Large intestine (tissue), 3 donors: ENCODE measurements at regions not wholly inside any gene's neighbourhood (a gene's known extent, or its start where the extent isn't known, plus 50 kb on each side); places are given as distances from the start of the nearest gene placed in this dataset.

ENCODE experiments used
- DNase-seq, 2 donors: peaks; one replicate each; pipeline versions ENCODE4 v3.0.0 to v3.0.0-alpha.2; 2013
- H3K27ac ChIP-seq: one replicate; pipeline ENCODE4 v1.5.1; 2013; ENCODE audit warnings: low read length
- H3K27me3 ChIP-seq: 2 replicates; pipeline ENCODE4 v1.6.1; 2013; ENCODE audit warnings: low read length; ENCODE audit not compliant: control insufficient read depth, insufficient read depth
- H3K36me3 ChIP-seq: 2 replicates; pipeline ENCODE4 v1.6.1; 2013; ENCODE audit warnings: low read length; ENCODE audit not compliant: control insufficient read depth, insufficient read depth
- H3K4me1 ChIP-seq: one replicate; pipeline ENCODE4 v1.6.1; 2013; ENCODE audit warnings: low read length; ENCODE audit not compliant: control insufficient read depth, insufficient read depth
- H3K4me3 ChIP-seq: one replicate; pipeline ENCODE4 v1.5.1; 2013; ENCODE audit warnings: low read length
- H3K9me3 ChIP-seq: one replicate; pipeline ENCODE4 v1.6.1; 2013; ENCODE audit warnings: mild to moderate bottlenecking, low read depth, low read length, moderate library complexity; ENCODE audit not compliant: control insufficient read depth
- WGBS: methylation state at CpG from one replicate; pipeline ENCODE4 v1.1.5; 2013; ENCODE audit warnings: low lambda C conversion rate; ENCODE audit not compliant: insufficient coverage; 5-methylcytosine and 5-hydroxymethylcytosine counted together

GRCh38 chr19:28878862-28879566 is 333.9 kb downstream of the UQCRFS1 start:
- Histone ChIP-seq H3K27me3 (no peaks in the 10 kb centered on the region), H3K9me3 (no peaks in the 10 kb centered on the region), H3K4me1 (no peaks in the 10 kb centered on the region), H3K4me3 (no peak overlapping the region), H3K36me3 (no peaks in the 10 kb centered on the region), H3K27ac (no peak overlapping the region)
- peak; percentile 40 to 42 for DNase-seq
- 0% methylated on average over 1 of the region's 11 CpGs for WGBS

- H3K4me3 ChIP-seq: no peak overlapping the region
- no peaks in the 10 kb centered on the region for H3K4me1 ChIP-seq
- no peaks in the 10 kb centered on the region for H3K9me3 ChIP-seq
- H3K27ac ChIP-seq: no peak overlapping the region
- no peak for DNase-seq
- no peaks in the 10 kb centered on the region for H3K27me3 ChIP-seq
- H3K36me3 ChIP-seq: no peaks in the 10 kb centered on the region
- WGBS: 100% methylated on average over 1 of the region's 7 CpGs
Measured at GRCh38 chr19:28876609-28877123, 336.3 kb downstream of the UQCRFS1 start.

GRCh38 chr19:28874742-28875141 is 338.2 kb downstream of the UQCRFS1 start:
- Histone ChIP-seq H3K36me3 (no peaks in the 10 kb centered on the region), H3K4me3 (no peak overlapping the region), H3K4me1 (no peaks in the 10 kb centered on the region), H3K27ac (no peak overlapping the region), H3K9me3 (no peaks in the 10 kb centered on the region), H3K27me3 (no peaks in the 10 kb centered on the region)
- WGBS: no CpG with 5 or more reads among the region's 9 CpGs
- DNase-seq: no peak

- WGBS: no CpG with 5 or more reads among the region's 2 CpGs
- Histone ChIP-seq H3K4me3 (no peak overlapping the region), H3K27me3 (no peaks in the 10 kb centered on the region), H3K4me1 (no peaks in the 10 kb centered on the region), H3K36me3 (no peaks in the 10 kb centered on the region), H3K27ac (no peak overlapping the region), H3K9me3 (no peaks in the 10 kb centered on the region)
- no peak for DNase-seq
Measured at GRCh38 chr19:28873301-28873700, 339.6 kb downstream of the UQCRFS1 start.

GRCh38 chr19:28871099-28871725 is 341.7 kb downstream of the UQCRFS1 start:
- no peaks in the 10 kb centered on the region for H3K4me1 ChIP-seq
- H3K36me3 ChIP-seq: no peaks in the 10 kb centered on the region
- H3K27ac ChIP-seq: no peak overlapping the region
- no CpG with 5 or more reads among the region's 12 CpGs for WGBS
- no peak overlapping the region for H3K4me3 ChIP-seq
- H3K27me3 ChIP-seq: no peaks in the 10 kb centered on the region
- no peaks in the 10 kb centered on the region for H3K9me3 ChIP-seq
- DNase-seq: no peak

GRCh38 chr19:28869459-28869858 is 343.5 kb downstream of the UQCRFS1 start:
- H3K4me3 ChIP-seq: no peak overlapping the region
- WGBS: no CpG with 5 or more reads among the region's 5 CpGs
- DNase-seq: no peak
- H3K27me3 ChIP-seq: no peaks in the 10 kb centered on the region
- H3K27ac ChIP-seq: no peak overlapping the region
- no peaks in the 10 kb centered on the region for H3K4me1 ChIP-seq
- no peaks in the 10 kb centered on the region for H3K9me3 ChIP-seq
- no peaks in the 10 kb centered on the region for H3K36me3 ChIP-seq

GRCh38 chr19:28868836-28869235 is 344.1 kb downstream of the UQCRFS1 start:
- H3K36me3 ChIP-seq: no peaks in the 10 kb centered on the region
- H3K27ac ChIP-seq: no peak overlapping the region
- no peak overlapping the region for H3K4me3 ChIP-seq
- no peaks in the 10 kb centered on the region for H3K9me3 ChIP-seq
- 92% methylated on average over 2 of the region's 9 CpGs for WGBS
- no peak for DNase-seq
- H3K27me3 ChIP-seq: no peaks in the 10 kb centered on the region
- H3K4me1 ChIP-seq: no peaks in the 10 kb centered on the region

- Histone ChIP-seq H3K4me3 (no peak overlapping the region), H3K9me3 (no peaks in the 10 kb centered on the region), H3K27me3 (no peaks in the 10 kb centered on the region), H3K27ac (no peak overlapping the region), H3K4me1 (no peaks in the 10 kb centered on the region), H3K36me3 (no peaks in the 10 kb centered on the region)
- no peak for DNase-seq
- 100% methylated on average over 3 of the region's 4 CpGs for WGBS
Measured at GRCh38 chr19:28867978-28868377, 345.0 kb downstream of the UQCRFS1 start.

GRCh38 chr19:28864577-28865042 is 348.3 kb downstream of the UQCRFS1 start:
- 73% methylated on average over 3 of the region's 9 CpGs for WGBS
- Histone ChIP-seq H3K4me1 (no peaks in the 10 kb centered on the region), H3K36me3 (no peaks in the 10 kb centered on the region), H3K9me3 (no peaks in the 10 kb centered on the region), H3K27ac (no peak overlapping the region), H3K4me3 (no peak overlapping the region), H3K27me3 (no peaks in the 10 kb centered on the region)
- DNase-seq: no peak

- no peak for DNase-seq
- H3K9me3 ChIP-seq: no peaks in the 10 kb centered on the region
- no peak overlapping the region for H3K27ac ChIP-seq
- H3K4me1 ChIP-seq: no peaks in the 10 kb centered on the region
- WGBS: no CpG with 5 or more reads among the region's 8 CpGs
- H3K36me3 ChIP-seq: no peaks in the 10 kb centered on the region
- H3K4me3 ChIP-seq: no peak overlapping the region
- no peaks in the 10 kb centered on the region for H3K27me3 ChIP-seq
Measured at GRCh38 chr19:28864024-28864503, 348.9 kb downstream of the UQCRFS1 start.
